ENCODE measurements at regions not wholly inside any gene's neighbourhood (a gene's known extent, or its start where the extent isn't known, plus 50 kb on each side); places are given as distances from the start of the nearest gene placed in this dataset.

GRCh38 chr12:30067146-30067545 lies 283.4 kb upstream of the TMTC1 start:
- H3K27me3 ChIP-seq, result no peaks in the 10 kb centered on the region
- TF ChIP-seq POLR2A (IDR thresholded peaks at IDR 0.05), result no peak
- TF ChIP-seq, protein P1, sequence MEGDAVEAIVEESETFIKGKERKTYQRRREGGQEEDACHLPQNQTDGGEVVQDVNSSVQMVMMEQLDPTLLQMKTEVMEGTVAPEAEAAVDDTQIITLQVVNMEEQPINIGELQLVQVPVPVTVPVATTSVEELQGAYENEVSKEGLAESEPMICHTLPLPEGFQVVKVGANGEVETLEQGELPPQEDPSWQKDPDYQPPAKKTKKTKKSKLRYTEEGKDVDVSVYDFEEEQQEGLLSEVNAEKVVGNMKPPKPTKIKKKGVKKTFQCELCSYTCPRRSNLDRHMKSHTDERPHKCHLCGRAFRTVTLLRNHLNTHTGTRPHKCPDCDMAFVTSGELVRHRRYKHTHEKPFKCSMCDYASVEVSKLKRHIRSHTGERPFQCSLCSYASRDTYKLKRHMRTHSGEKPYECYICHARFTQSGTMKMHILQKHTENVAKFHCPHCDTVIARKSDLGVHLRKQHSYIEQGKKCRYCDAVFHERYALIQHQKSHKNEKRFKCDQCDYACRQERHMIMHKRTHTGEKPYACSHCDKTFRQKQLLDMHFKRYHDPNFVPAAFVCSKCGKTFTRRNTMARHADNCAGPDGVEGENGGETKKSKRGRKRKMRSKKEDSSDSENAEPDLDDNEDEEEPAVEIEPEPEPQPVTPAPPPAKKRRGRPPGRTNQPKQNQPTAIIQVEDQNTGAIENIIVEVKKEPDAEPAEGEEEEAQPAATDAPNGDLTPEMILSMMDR (IDR thresholded peaks at IDR 0.05), result no peak
- no peak overlapping the region for H3K27ac ChIP-seq
- no peak overlapping the region for H3K4me3 ChIP-seq
- no peaks in the 10 kb centered on the region for H3K9me3 ChIP-seq
- no peaks in the 10 kb centered on the region for H3K36me3 ChIP-seq
- intact Hi-C loops (cut with DNase I; ENCODE audit: low total_unique reads), result no loop called here
- H3K4me1 ChIP-seq, result no peaks in the 10 kb centered on the region
- no peak for DNase-seq

- Histone ChIP-seq H3K9me3 (no peaks in the 10 kb centered on the region), H3K36me3 (no peaks in the 10 kb centered on the region), H3K27ac (no peak overlapping the region), H3K4me3 (no peak overlapping the region), H3K27me3 (no peaks in the 10 kb centered on the region), H3K4me1 (no peaks in the 10 kb centered on the region)
- intact Hi-C loops (cut with DNase I; ENCODE audit: low total_unique reads), result no loop called here
- no peak for TF ChIP-seq POLR2A (IDR thresholded peaks at IDR 0.05)
- TF ChIP-seq, protein P1 (IDR thresholded peaks at IDR 0.05), result no peak
- DNase-seq, result no peak
Observed at GRCh38 chr12:30064906-30065305, 281.2 kb upstream of the TMTC1 start.

DNA sequence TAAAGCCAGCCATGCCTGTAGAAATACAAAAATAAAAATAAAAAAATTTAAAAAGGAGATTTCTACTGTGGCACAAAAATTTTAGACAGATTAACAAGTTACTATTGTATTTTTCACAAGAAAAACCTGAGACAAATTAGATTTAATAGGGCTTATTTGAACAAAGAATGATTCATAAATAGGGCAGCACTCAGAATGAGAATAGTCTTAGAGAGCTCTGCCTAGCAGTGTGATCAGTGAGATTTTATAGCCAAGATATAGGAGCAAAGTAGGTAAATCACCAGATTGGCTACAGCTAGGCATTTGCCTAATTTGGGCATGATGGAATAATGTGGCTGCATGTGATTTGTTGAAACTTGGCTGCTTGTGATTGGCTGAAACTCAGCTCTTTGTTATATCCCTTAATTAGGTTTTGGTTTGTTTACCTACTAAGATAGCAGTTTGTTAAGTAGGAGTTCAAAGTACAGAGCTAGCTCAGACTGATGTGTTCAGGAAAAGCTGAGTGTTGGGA lies 279.7 kb upstream of the TMTC1 start:
- H3K4me3 ChIP-seq, result no peak overlapping the region
- H3K9me3 ChIP-seq, result no peaks in the 10 kb centered on the region
- intact Hi-C loops (cut with DNase I; ENCODE audit: low total_unique reads), result no loop called here
- no peaks in the 10 kb centered on the region for H3K4me1 ChIP-seq
- no peaks in the 10 kb centered on the region for H3K36me3 ChIP-seq
- no peak for TF ChIP-seq POLR2A (IDR thresholded peaks at IDR 0.05)
- TF ChIP-seq, protein P1 (IDR thresholded peaks at IDR 0.05), result no peak
- no peak for DNase-seq
- no peak overlapping the region for H3K27ac ChIP-seq
- H3K27me3 ChIP-seq, result no peaks in the 10 kb centered on the region

GRCh38 chr12:30048371-30048770 lies 264.6 kb upstream of the TMTC1 start:
- no peaks in the 10 kb centered on the region for H3K4me1 ChIP-seq
- no peak overlapping the region for H3K27ac ChIP-seq
- no peaks in the 10 kb centered on the region for H3K9me3 ChIP-seq
- TF ChIP-seq, protein P1 (IDR thresholded peaks at IDR 0.05), result no peak
- no peak for TF ChIP-seq POLR2A (IDR thresholded peaks at IDR 0.05)
- DNase-seq, result no peak
- no peaks in the 10 kb centered on the region for H3K36me3 ChIP-seq
- intact Hi-C loops (cut with DNase I; ENCODE audit: low total_unique reads), result no loop called here
- no peaks in the 10 kb centered on the region for H3K27me3 ChIP-seq
- no peak overlapping the region for H3K4me3 ChIP-seq

- TF ChIP-seq, protein P1 (IDR thresholded peaks at IDR 0.05), result no peak
- no peak for TF ChIP-seq POLR2A (IDR thresholded peaks at IDR 0.05)
- no peak overlapping the region for H3K27ac ChIP-seq
- no peak overlapping the region for H3K4me3 ChIP-seq
- H3K4me1 ChIP-seq, result no peaks in the 10 kb centered on the region
- DNase-seq, result no peak
- no peaks in the 10 kb centered on the region for H3K36me3 ChIP-seq
- no peaks in the 10 kb centered on the region for H3K9me3 ChIP-seq
- intact Hi-C loops (cut with DNase I; ENCODE audit: low total_unique reads), result no loop called here
- no peaks in the 10 kb centered on the region for H3K27me3 ChIP-seq
Observed at GRCh38 chr12:30047516-30048254, 263.9 kb upstream of the TMTC1 start.
